ENCODE measurements at regions not wholly inside any gene's neighbourhood (a gene's known extent, or its start where the extent isn't known, plus 50 kb on each side); places are given as distances from the start of the nearest gene placed in this dataset.

DNA sequence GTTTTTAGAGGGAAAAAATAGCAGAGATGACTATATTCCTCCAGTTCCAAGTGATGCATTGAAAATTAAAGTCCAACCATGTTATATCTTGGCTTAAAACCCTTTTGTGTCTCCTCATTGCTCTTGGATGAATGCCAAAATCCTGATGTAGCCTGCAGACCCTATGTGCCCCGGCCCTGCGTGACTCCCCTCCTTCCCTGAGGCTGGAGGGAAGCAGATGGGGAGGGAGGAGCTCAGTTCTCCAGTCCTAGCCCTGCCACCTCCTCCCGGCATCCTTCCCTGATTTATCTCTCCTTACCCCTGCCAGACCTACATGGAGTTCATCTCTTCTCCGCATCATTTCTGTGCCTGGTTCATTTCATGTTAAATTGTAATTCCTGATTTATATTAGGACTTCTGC, 397.4 kb downstream of the PTPRU start:
- TF ChIP-seq EP300 (IDR thresholded peaks at IDR 0.05) (no peak), CTCF (IDR thresholded peaks at IDR 0.05) (no peak), POLR2AphosphoS5 (IDR thresholded peaks at IDR 0.05) (no peak)
